ENCODE measurements at regions not wholly inside any gene's neighbourhood (a gene's known extent, or its start where the extent isn't known, plus 50 kb on each side); places are given as distances from the start of the nearest gene placed in this dataset.

- H3K27me3 ChIP-seq (replicated peaks; ENCODE audit: control insufficient read depth, insufficient read depth, low read length, poor library complexity, severe bottlenecking): peaks cover 4% of the 10 kb centered on the region
- no peak overlapping the region for H3K27ac ChIP-seq (ENCODE audit: insufficient read depth, low read length, poor library complexity, severe bottlenecking)
- no peaks in the 10 kb centered on the region for H3K9me3 ChIP-seq (ENCODE audit: control insufficient read depth, low read length)
- DNase-seq: no peak
- no peaks in the 10 kb centered on the region for H3K4me1 ChIP-seq (ENCODE audit: control insufficient read depth, insufficient read depth, low read length, poor library complexity, severe bottlenecking)
- H3K4me3 ChIP-seq (ENCODE audit: insufficient read depth, low read depth, low read length, poor library complexity, severe bottlenecking): no peak overlapping the region
- H3K36me3 ChIP-seq (ENCODE audit: control insufficient read depth, insufficient read depth, low read length): no peaks in the 10 kb centered on the region
Observed at GRCh38 chr16:86196687-86197391, 297.9 kb downstream of the IRF8 start.

GRCh38 chr16:86198206-86199118 lies 299.5 kb downstream of the IRF8 start:
- DNase-seq: no peak
- H3K27ac ChIP-seq (ENCODE audit: insufficient read depth, low read length, poor library complexity, severe bottlenecking): no peak overlapping the region
- no peak overlapping the region for H3K4me3 ChIP-seq (ENCODE audit: insufficient read depth, low read depth, low read length, poor library complexity, severe bottlenecking)
- no peaks in the 10 kb centered on the region for H3K36me3 ChIP-seq (ENCODE audit: control insufficient read depth, insufficient read depth, low read length)
- peaks cover 4% of the 10 kb centered on the region for H3K27me3 ChIP-seq (replicated peaks; ENCODE audit: control insufficient read depth, insufficient read depth, low read length, poor library complexity, severe bottlenecking)
- H3K4me1 ChIP-seq (ENCODE audit: control insufficient read depth, insufficient read depth, low read length, poor library complexity, severe bottlenecking): no peaks in the 10 kb centered on the region
- H3K9me3 ChIP-seq (ENCODE audit: control insufficient read depth, low read length): no peaks in the 10 kb centered on the region

DNA sequence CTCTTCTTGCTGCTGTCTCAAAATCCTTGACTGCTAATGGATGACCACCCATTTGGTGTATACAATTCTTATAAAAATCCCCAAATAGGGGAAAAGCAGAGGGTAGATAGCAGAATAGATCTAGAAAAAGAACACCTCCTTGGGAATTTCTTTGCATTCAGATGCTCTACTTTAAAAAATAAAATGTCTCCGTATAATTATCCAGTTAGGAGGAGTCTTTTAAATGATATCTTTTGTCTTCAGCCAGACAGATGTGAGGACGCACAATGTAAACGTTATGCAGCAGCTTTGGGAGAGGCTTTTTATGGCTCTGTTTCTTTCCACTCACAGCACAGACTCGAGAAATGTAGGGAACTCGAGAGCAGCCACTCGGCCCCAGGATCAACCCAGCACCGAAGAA lies 300.2 kb downstream of the IRF8 start:
- no peak for DNase-seq
- Histone ChIP-seq H3K9me3 (ENCODE audit: control insufficient read depth, low read length) (no peaks in the 10 kb centered on the region), H3K4me3 (ENCODE audit: insufficient read depth, low read depth, low read length, poor library complexity, severe bottlenecking) (no peak overlapping the region), H3K27me3 (replicated peaks; ENCODE audit: control insufficient read depth, insufficient read depth, low read length, poor library complexity, severe bottlenecking) (peaks cover 4% of the 10 kb centered on the region), H3K36me3 (ENCODE audit: control insufficient read depth, insufficient read depth, low read length) (no peaks in the 10 kb centered on the region), H3K27ac (ENCODE audit: insufficient read depth, low read length, poor library complexity, severe bottlenecking) (no peak overlapping the region), H3K4me1 (ENCODE audit: control insufficient read depth, insufficient read depth, low read length, poor library complexity, severe bottlenecking) (no peaks in the 10 kb centered on the region)

DNA sequence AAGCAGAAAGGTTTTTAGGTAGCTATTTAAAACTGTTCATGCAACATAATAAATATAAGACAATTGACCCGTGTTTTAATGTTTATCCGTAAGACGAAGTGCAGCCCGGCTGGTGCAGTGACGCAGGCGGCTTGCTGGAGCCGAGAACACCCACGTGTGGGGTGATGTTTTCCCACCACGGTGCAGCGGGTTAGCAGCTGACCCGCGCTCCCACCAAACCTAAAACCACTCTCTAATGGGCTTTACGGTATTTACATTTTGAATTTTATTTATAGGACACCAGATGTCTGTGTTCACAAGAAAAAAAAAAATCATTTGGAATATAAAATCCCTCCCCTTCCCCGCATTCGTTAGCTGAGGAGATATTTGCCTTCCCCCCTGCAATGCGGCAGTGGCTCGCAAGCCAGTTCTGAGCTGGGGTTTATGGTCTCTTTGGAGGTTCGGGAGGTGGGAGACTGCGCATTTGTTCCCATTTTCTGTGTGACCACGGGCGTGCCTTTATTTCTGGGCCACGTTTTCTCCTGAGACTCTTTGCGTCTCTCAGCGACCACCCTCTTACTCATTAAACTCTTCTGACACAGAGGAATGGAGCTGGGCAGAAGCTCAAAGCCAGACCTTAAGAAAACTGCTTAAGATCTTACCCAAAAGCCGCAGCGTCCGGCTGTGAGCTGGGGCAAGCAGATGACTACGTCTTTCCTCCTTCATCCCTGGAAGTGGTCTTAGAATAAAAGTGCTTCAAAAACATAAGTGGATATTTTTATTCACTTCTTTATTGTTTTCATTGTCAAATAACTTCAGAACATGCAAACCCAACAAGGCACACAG lies 301.1 kb downstream of the IRF8 start:
- no peaks in the 10 kb centered on the region for H3K9me3 ChIP-seq (ENCODE audit: control insufficient read depth, low read length)
- H3K4me1 ChIP-seq (ENCODE audit: control insufficient read depth, insufficient read depth, low read length, poor library complexity, severe bottlenecking): no peaks in the 10 kb centered on the region
- no peak overlapping the region for H3K27ac ChIP-seq (ENCODE audit: insufficient read depth, low read length, poor library complexity, severe bottlenecking)
- H3K27me3 ChIP-seq (replicated peaks; ENCODE audit: control insufficient read depth, insufficient read depth, low read length, poor library complexity, severe bottlenecking): peaks cover 4% of the 10 kb centered on the region
- no peak overlapping the region for H3K4me3 ChIP-seq (ENCODE audit: insufficient read depth, low read depth, low read length, poor library complexity, severe bottlenecking)
- DNase-seq: no peak
- no peaks in the 10 kb centered on the region for H3K36me3 ChIP-seq (ENCODE audit: control insufficient read depth, insufficient read depth, low read length)

DNA sequence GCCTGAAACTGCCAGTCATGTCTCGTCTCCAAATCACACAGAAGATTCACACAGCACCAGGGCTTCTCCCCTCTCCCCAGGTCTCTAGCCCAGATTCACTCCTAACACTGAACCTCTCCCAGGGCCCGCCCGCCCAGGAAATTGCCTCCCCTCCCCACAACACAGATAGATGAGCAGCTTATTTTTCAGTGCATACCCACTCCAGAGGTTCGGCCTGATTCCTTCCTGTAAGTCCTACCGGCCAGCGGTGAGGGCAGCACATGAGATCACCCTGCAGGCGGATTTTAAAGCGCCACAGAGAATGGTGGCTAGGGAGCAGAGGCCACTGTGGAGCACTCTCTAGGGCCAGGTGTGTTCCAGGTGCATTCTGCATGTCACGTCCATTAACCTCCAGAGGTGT lies 301.8 kb downstream of the IRF8 start:
- H3K9me3 ChIP-seq (ENCODE audit: control insufficient read depth, low read length): no peaks in the 10 kb centered on the region
- H3K27ac ChIP-seq (ENCODE audit: insufficient read depth, low read length, poor library complexity, severe bottlenecking): no peak overlapping the region
- peaks cover 4% of the 10 kb centered on the region for H3K27me3 ChIP-seq (replicated peaks; ENCODE audit: control insufficient read depth, insufficient read depth, low read length, poor library complexity, severe bottlenecking)
- H3K4me1 ChIP-seq (ENCODE audit: control insufficient read depth, insufficient read depth, low read length, poor library complexity, severe bottlenecking): no peaks in the 10 kb centered on the region
- no peaks in the 10 kb centered on the region for H3K36me3 ChIP-seq (ENCODE audit: control insufficient read depth, insufficient read depth, low read length)
- no peak overlapping the region for H3K4me3 ChIP-seq (ENCODE audit: insufficient read depth, low read depth, low read length, poor library complexity, severe bottlenecking)
- no peak for DNase-seq

DNA sequence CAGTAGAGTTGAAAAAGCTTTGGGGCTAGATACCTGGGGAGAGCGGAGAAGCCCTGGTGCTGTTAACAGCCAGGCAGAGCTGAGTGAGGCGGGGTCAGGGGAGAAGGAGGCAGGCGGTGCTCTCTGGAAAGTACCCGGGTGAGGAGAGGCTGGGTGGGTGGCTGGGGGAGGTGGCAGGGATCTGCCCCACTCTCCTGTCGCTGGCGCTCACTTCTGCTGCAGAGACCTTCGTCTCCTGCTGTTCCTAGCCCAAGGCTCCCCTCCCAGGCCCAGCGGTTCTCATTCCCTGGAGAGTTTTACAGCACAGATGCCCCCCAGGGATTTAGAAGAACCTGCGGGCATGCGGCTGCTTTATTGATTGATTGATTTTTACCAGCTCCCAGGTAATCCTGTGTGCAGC lies 302.8 kb downstream of the IRF8 start:
- Histone ChIP-seq H3K4me1 (ENCODE audit: control insufficient read depth, insufficient read depth, low read length, poor library complexity, severe bottlenecking) (no peaks in the 10 kb centered on the region), H3K4me3 (ENCODE audit: insufficient read depth, low read depth, low read length, poor library complexity, severe bottlenecking) (no peak overlapping the region), H3K27me3 (replicated peaks; ENCODE audit: control insufficient read depth, insufficient read depth, low read length, poor library complexity, severe bottlenecking) (peaks cover 4% of the 10 kb centered on the region), H3K27ac (ENCODE audit: insufficient read depth, low read length, poor library complexity, severe bottlenecking) (no peak overlapping the region), H3K36me3 (ENCODE audit: control insufficient read depth, insufficient read depth, low read length) (no peaks in the 10 kb centered on the region), H3K9me3 (ENCODE audit: control insufficient read depth, low read length) (no peaks in the 10 kb centered on the region)
- no peak for DNase-seq

- DNase-seq: no peak
- H3K4me1 ChIP-seq (ENCODE audit: control insufficient read depth, insufficient read depth, low read length, poor library complexity, severe bottlenecking): no peaks in the 10 kb centered on the region
- no peaks in the 10 kb centered on the region for H3K9me3 ChIP-seq (ENCODE audit: control insufficient read depth, low read length)
- no peak overlapping the region for H3K27ac ChIP-seq (ENCODE audit: insufficient read depth, low read length, poor library complexity, severe bottlenecking)
- H3K4me3 ChIP-seq (ENCODE audit: insufficient read depth, low read depth, low read length, poor library complexity, severe bottlenecking): no peak overlapping the region
- peaks cover 4% of the 10 kb centered on the region for H3K27me3 ChIP-seq (replicated peaks; ENCODE audit: control insufficient read depth, insufficient read depth, low read length, poor library complexity, severe bottlenecking)
- H3K36me3 ChIP-seq (ENCODE audit: control insufficient read depth, insufficient read depth, low read length): no peaks in the 10 kb centered on the region
Observed at GRCh38 chr16:86202267-86202666, 303.3 kb downstream of the IRF8 start.

DNA sequence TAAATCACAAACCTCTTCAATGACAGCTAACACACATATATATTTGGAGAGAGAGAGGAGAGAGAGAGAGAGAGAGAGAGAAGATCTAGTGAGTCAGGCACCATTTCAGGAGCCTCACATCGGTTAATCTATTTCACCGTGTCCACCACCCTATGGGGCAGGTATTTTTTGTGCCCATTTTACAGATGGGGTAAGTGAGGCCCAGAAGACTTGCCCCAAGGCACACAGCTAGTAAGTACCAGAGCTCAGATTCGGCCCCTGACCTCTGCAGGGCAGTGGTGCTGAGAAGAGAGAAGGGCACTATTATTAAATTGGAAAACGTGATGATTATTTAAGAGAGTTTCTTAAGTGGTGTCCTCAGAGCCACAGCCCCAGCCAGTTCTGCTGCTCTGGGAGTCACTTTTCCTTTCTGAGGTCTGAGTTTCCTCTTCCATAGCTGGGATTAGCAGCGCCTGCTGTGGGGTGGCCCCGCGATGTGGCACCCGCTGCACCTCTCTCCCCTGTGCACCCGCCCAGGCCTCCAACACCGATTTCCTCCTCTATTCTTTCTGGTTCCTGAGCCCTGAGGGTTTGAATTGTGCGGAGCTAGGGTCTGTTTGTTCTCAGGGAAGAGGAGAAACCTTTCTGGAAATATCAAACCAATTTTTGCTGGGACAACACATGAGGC lies 303.9 kb downstream of the IRF8 start:
- H3K9me3 ChIP-seq (ENCODE audit: control insufficient read depth, low read length): no peaks in the 10 kb centered on the region
- H3K4me3 ChIP-seq (ENCODE audit: insufficient read depth, low read depth, low read length, poor library complexity, severe bottlenecking): no peak overlapping the region
- no peak overlapping the region for H3K27ac ChIP-seq (ENCODE audit: insufficient read depth, low read length, poor library complexity, severe bottlenecking)
- H3K36me3 ChIP-seq (ENCODE audit: control insufficient read depth, insufficient read depth, low read length): no peaks in the 10 kb centered on the region
- DNase-seq: no peak
- H3K4me1 ChIP-seq (ENCODE audit: control insufficient read depth, insufficient read depth, low read length, poor library complexity, severe bottlenecking): no peaks in the 10 kb centered on the region
- H3K27me3 ChIP-seq (replicated peaks; ENCODE audit: control insufficient read depth, insufficient read depth, low read length, poor library complexity, severe bottlenecking): peaks cover 4% of the 10 kb centered on the region

DNA sequence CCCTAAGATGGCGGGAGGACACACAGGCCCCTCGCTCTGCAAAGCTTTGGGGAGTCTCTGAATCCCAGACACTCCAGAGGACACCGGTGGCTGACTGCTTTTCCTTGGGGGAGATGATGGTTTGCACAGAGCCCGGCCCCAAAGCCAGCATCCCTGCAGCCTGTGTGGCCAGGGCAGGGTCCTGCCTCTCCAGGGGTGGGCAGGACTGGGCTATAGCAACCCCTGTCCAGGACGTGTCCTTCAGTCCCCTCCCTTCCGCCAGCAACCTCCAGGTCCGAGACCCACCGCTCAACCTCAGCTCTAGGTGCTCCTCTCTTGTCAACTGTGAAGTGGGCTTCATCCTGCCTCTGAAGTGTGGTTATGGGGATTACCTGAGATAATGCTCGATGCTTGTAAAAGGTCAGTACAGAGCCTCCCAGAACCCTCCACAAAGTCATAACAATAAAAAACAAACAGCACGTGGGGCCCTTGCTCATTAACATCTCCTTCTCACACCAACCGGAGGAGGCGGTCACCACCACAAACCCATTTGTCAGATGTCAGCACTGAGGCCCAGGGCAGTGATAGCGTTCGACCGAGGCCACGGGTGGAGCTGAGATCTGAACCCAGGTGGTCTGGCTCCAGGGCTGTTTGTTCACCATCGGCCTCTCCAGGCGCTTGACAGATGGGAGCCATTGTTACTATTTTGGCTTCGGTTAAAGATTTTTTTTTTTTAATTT lies 304.8 kb downstream of the IRF8 start:
- H3K4me3 ChIP-seq (ENCODE audit: insufficient read depth, low read depth, low read length, poor library complexity, severe bottlenecking): no peak overlapping the region
- no peaks in the 10 kb centered on the region for H3K27me3 ChIP-seq (replicated peaks; ENCODE audit: control insufficient read depth, insufficient read depth, low read length, poor library complexity, severe bottlenecking)
- H3K9me3 ChIP-seq (ENCODE audit: control insufficient read depth, low read length): no peaks in the 10 kb centered on the region
- no peak overlapping the region for H3K27ac ChIP-seq (ENCODE audit: insufficient read depth, low read length, poor library complexity, severe bottlenecking)
- no peak for DNase-seq
- H3K36me3 ChIP-seq (ENCODE audit: control insufficient read depth, insufficient read depth, low read length): no peaks in the 10 kb centered on the region
- no peaks in the 10 kb centered on the region for H3K4me1 ChIP-seq (ENCODE audit: control insufficient read depth, insufficient read depth, low read length, poor library complexity, severe bottlenecking)
